ENCODE measurements at regions not wholly inside any gene's neighbourhood (a gene's known extent, or its start where the extent isn't known, plus 50 kb on each side); places are given as distances from the start of the nearest gene placed in this dataset.

DNA sequence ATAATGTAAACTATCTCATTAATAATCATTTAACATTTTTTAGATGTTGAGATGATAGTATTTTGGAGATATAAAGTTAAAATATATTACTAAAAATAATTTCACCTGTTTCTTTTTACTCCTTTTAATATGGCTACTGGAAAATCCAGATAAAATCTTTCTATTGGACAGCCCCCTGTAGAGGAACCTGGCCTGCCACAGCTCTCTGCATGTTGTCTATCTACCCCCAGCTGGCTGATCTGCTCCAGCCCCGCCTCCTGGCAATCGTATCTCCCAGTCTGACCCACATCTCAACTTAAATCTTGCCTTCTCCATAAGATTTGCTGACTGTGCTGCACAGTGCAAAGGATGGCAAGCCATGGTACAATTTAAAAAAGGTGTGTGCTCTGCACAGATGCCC lies 182.8 kb downstream of the SIPA1L2 start:
- in situ Hi-C loops (cut with HindIII; ENCODE audit: low pct_ligation_motif_present, low sequenced_read_pairs): no loop called here
- TF ChIP-seq, protein P1, sequence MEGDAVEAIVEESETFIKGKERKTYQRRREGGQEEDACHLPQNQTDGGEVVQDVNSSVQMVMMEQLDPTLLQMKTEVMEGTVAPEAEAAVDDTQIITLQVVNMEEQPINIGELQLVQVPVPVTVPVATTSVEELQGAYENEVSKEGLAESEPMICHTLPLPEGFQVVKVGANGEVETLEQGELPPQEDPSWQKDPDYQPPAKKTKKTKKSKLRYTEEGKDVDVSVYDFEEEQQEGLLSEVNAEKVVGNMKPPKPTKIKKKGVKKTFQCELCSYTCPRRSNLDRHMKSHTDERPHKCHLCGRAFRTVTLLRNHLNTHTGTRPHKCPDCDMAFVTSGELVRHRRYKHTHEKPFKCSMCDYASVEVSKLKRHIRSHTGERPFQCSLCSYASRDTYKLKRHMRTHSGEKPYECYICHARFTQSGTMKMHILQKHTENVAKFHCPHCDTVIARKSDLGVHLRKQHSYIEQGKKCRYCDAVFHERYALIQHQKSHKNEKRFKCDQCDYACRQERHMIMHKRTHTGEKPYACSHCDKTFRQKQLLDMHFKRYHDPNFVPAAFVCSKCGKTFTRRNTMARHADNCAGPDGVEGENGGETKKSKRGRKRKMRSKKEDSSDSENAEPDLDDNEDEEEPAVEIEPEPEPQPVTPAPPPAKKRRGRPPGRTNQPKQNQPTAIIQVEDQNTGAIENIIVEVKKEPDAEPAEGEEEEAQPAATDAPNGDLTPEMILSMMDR (IDR thresholded peaks at IDR 0.05; ENCODE audit: low read depth, low read length, missing control alignments): no peak
- Histone ChIP-seq H3K27ac (no peak overlapping the region), H3K36me3 (replicated peaks) (no peaks in the 10 kb centered on the region), H3K4me3 (ENCODE audit: low read depth, low read length) (no peak overlapping the region), H3K27me3 (replicated peaks) (no peaks in the 10 kb centered on the region)
- no peak for DNase-seq

DNA sequence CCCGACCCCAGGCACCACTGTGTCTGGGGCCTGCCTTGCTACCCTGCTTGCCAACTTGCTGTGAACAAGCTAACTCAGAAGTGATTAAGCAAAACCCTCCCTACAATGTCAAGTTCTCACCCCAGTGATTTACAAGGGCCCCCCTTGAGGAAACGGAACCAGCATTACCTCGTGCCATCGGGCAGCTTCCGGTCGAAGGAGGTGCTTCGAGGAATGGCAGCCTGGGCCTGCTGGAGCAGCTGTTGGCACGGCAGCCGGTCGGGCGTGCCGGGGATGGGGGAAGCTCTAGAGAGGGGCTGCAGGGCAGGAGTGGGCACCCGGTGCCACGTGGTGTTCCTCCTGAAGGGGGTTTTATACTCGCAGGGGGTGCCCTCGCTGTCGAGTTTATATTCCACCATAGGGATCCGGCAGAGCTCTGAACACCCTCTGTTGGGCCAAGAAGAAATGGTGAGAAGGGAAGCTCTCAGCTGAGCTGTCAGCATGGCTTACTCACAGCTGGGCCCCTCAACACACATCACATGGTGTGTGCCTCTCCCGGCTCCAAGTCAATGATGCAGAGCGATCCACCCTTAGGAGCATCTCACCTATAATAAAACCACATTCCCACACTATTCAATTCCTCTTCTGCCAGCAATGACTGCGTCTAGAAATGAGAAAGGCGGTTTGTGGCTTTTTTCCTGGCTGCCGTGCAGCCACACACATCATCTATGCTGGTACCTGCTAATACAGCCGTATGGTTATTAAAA lies 184.4 kb downstream of the SIPA1L2 start:
- H3K36me3 ChIP-seq (replicated peaks): no peaks in the 10 kb centered on the region
- H3K4me3 ChIP-seq (ENCODE audit: low read depth, low read length): no peak overlapping the region
- DNase-seq: no peak
- TF ChIP-seq, protein P1 (IDR thresholded peaks at IDR 0.05; ENCODE audit: low read depth, low read length, missing control alignments): no peak
- in situ Hi-C loops (cut with HindIII; ENCODE audit: low pct_ligation_motif_present, low sequenced_read_pairs): no loop called here
- no peaks in the 10 kb centered on the region for H3K27me3 ChIP-seq (replicated peaks)
- H3K27ac ChIP-seq: no peak overlapping the region

DNA sequence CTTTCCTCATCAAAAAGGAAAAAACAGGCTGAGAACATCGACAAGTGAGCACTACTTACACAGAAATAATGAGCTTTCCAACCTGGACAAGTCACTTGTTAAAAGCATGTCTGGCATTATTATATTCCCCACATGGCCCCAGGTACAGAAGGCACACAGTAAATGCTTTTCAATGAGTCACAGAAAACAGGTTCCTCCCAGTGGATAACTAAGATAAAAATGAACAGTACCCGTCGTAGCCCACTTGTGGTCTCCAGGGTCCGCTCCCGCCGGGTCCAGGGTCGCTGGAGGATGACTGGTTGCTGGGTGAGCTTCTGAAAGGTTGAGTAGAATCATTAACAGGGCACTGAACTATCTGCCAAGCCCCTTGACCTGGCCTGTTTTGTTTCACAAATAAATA lies 186.6 kb downstream of the SIPA1L2 start:
- no peak for DNase-seq
- TF ChIP-seq, protein P1 (IDR thresholded peaks at IDR 0.05; ENCODE audit: low read depth, low read length, missing control alignments): no peak
- no peaks in the 10 kb centered on the region for H3K36me3 ChIP-seq (replicated peaks)
- H3K4me3 ChIP-seq (ENCODE audit: low read depth, low read length): no peak overlapping the region
- in situ Hi-C loops (cut with HindIII; ENCODE audit: low pct_ligation_motif_present, low sequenced_read_pairs): no loop called here
- H3K27me3 ChIP-seq (replicated peaks): no peaks in the 10 kb centered on the region
- H3K27ac ChIP-seq: no peak overlapping the region

DNA sequence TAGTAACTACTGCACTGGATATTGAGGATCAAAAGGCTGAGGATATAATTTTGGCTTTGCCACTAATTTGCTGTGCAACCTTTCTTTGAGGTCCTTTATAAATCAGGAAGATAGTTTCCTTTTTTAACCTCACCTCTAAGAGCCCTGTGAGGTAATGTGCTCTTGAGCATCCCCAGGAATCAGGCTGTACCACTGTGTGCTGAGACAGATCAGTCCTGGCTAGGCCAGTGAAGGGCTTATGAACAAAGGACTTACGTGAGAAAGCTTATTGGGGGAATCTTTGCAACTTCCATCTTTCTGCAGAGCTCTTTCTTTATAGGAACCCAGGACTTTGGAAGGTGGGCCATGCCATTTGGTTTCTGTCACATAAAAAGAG lies 188.9 kb downstream of the SIPA1L2 start:
- Histone ChIP-seq H3K27ac (no peak overlapping the region), H3K4me3 (ENCODE audit: low read depth, low read length) (no peak overlapping the region), H3K36me3 (replicated peaks) (no peaks in the 10 kb centered on the region), H3K27me3 (replicated peaks) (no peaks in the 10 kb centered on the region)
- TF ChIP-seq, protein P1 (IDR thresholded peaks at IDR 0.05; ENCODE audit: low read depth, low read length, missing control alignments): no peak
- no peak for DNase-seq
- in situ Hi-C loops (cut with HindIII; ENCODE audit: low pct_ligation_motif_present, low sequenced_read_pairs): no loop called here

- H3K36me3 ChIP-seq (replicated peaks): no peaks in the 10 kb centered on the region
- H3K27ac ChIP-seq: no peak overlapping the region
- TF ChIP-seq, protein P1 (IDR thresholded peaks at IDR 0.05; ENCODE audit: low read depth, low read length, missing control alignments): no peak
- no peak overlapping the region for H3K4me3 ChIP-seq (ENCODE audit: low read depth, low read length)
- in situ Hi-C loops (cut with HindIII; ENCODE audit: low pct_ligation_motif_present, low sequenced_read_pairs): no loop called here
- DNase-seq: no peak
- no peaks in the 10 kb centered on the region for H3K27me3 ChIP-seq (replicated peaks)
Observed at GRCh38 chr1:232440325-232441035, 189.5 kb downstream of the SIPA1L2 start.
